ENCODE measurements at regions not wholly inside any gene's neighbourhood (a gene's known extent, or its start where the extent isn't known, plus 50 kb on each side); places are given as distances from the start of the nearest gene placed in this dataset.

DNA sequence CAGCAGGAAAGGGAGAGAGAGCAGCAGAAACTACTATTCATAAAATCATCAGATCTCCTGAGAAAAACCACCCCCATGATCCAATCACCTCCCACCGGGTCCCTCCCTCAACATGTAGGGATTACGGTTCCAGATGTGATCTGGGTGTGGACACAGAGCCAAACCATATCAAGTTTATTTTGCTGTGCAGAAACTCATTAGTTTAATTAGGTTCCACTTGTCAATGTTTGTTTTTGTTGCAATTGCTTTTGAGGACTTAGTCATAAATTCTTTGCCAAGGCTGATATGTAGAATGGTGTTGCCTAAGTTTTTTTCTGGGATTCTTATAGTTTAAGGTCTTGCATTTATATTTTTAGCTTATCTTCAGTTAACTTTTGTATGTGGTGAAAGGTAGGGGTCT is 422.0 kb upstream of the HS3ST5 start:
- TF ChIP-seq, protein P1, sequence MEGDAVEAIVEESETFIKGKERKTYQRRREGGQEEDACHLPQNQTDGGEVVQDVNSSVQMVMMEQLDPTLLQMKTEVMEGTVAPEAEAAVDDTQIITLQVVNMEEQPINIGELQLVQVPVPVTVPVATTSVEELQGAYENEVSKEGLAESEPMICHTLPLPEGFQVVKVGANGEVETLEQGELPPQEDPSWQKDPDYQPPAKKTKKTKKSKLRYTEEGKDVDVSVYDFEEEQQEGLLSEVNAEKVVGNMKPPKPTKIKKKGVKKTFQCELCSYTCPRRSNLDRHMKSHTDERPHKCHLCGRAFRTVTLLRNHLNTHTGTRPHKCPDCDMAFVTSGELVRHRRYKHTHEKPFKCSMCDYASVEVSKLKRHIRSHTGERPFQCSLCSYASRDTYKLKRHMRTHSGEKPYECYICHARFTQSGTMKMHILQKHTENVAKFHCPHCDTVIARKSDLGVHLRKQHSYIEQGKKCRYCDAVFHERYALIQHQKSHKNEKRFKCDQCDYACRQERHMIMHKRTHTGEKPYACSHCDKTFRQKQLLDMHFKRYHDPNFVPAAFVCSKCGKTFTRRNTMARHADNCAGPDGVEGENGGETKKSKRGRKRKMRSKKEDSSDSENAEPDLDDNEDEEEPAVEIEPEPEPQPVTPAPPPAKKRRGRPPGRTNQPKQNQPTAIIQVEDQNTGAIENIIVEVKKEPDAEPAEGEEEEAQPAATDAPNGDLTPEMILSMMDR (IDR thresholded peaks at IDR 0.05): no peak
- TF ChIP-seq EZH2phosphoT487 (IDR thresholded peaks at IDR 0.05): no peak

Measured in neural progenitor cell (in vitro differentiated cells).